GM19395 (cell line): ENCODE measurements at regions not wholly inside any gene's neighbourhood (a gene's known extent, or its start where the extent isn't known, plus 50 kb on each side); places are given as distances from the start of the nearest gene placed in this dataset.

Experiments used
- ATAC-seq: cut with Tn5 transposase; IDR thresholded peaks from one replicate; pipeline ENCODE4 v1.9.1; 2021; ENCODE audit warnings: mild to moderate bottlenecking, moderate library complexity; ENCODE audit not compliant: unreplicated experiment

DNA sequence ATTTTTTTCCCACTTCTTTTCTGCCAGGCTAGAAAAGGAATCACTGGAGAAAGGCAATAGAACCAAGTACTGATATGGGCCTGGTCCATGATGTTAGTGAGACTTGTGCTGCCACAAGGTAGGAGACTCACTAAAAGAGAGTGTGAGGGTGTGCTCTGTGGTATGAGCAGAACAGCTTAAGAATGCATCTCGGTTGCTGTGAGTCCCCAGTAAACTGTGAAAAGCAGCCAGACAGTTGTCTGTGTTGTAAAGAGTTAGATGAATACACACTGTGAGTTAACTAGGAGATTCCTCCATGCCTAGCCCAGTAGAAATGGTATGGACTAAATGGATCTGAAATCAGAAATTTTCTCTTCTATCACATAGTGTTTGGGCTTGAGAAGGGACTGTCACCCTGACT is 1177.3 kb upstream of the MIR17HG start:
- ATAC-seq, result no peak

DNA sequence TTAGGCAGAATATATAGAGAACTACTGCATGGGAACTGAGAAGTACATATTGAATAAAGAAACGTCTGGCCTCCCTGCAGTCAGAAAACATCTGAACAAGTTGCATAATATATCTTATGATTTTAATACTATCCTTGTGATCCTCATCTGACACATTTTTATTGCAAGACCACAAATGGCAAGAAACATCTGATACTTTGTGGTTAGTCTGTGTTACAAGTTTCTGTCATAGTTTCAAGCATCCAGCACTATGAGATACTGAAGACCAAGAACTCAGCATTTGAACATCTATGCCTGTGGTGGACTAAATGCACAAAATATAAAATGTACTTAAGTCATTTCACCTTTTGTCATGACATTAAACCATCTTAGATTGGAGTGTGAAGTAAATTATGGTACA is 1175.8 kb upstream of the MIR17HG start:
- no peak for ATAC-seq

DNA sequence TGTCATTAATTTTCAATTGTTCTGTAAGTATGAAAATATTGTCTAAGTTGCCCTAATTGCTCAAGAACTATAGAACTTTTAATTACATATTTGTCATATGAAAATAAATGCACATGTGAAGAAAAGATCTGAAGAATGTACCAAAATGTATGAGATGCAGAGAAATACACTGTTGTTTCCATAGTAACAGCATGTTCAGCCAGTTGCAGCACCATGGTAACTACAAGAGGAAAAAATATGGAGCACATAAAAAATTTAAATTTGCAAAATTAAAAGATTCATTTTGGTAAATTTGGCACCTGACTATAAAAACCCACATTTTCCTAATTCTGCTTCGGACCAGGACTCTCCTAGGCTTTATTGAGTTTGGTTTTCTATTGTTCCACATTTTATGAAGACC is 1170.0 kb upstream of the MIR17HG start:
- ATAC-seq, result no peak

DNA sequence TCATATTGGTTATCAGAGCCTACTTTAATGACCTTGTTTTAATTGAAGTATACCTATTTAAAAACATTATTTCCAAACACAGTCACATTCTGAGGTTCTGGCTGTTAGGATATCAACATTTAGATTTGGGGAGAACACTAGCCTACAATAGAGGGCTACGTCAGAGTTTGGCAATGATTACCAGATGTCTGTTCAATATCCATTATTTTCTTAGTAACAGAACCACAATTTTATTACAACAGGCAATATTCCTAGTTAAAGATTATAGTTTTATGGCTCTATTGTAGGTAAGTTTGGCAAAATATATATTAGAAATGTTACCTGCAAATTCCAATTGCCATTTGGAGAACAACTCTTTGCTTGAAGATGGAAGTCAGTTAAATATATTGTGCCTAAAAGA is 1163.1 kb upstream of the MIR17HG start:
- ATAC-seq, result no peak

DNA sequence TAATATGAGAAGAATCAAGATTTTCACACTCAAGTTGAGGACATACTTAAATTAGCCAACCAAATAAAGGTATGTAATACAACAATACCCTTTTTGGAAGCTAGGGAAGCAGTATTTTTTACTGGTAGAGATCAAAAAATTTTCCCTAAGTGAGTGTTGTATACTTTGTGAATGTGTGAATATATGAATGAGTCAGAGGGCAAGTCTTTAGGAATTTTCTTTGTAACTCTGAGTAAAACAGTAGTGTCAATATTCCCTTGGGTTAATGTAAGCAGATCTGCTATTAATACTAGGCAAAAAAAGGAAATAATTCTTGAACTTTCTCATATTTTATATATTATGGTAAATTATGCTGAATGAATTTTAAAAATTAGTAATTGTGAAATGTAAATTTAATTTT is 1161.8 kb upstream of the MIR17HG start:
- no peak for ATAC-seq

DNA sequence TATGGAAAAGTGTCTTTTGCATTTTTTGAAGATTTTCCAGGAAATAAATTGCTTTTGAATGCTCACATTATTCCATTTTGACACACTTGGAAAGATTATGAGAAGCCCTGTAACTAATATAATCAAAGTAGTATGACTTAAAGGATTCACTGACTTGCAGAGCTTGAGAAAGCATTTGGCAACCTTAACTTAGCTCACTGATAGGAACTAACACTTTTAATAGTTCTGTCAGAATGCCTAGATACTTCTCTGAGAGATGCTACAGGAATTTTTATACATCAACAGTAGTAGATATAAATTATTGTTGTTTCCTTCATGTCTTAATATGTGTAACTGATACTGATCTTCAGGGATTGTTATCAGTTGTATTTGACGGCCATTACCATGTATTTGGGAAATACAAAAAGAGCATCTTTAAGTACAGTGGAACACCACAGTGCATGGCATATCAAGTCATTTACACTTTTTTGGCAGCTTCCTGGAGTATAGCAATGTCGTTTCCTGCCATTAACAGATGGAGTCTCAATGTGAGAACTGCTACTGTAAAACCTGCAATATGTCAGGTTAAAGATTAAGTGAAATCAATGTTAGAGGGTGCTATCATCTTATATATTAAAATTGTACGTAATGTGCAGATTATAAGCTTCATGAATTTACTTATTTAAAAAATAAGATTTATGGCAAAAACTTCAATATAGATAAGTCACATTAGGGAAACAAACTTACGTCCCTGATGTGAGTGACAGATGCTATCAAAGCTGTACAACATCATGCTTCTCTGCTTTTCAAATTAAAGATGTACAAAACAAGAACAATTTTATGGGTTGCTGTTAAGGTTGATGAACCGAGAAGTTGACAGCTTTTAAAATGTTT is 1159.8 kb upstream of the MIR17HG start:
- no peak for ATAC-seq

DNA sequence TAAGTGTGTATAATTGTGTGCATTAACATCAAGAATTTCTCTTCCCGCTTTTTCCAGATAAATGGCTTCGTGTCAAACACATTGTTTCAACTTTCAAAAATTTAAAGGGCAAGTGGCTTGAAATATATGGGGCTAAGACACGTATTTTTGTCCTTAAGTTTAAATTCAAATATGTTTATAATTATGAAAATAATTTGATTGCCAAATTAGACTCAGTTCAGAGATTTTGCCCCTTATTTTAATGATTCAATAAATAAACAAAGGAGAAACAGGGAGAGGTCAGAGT is 1159.2 kb upstream of the MIR17HG start:
- no peak for ATAC-seq

DNA sequence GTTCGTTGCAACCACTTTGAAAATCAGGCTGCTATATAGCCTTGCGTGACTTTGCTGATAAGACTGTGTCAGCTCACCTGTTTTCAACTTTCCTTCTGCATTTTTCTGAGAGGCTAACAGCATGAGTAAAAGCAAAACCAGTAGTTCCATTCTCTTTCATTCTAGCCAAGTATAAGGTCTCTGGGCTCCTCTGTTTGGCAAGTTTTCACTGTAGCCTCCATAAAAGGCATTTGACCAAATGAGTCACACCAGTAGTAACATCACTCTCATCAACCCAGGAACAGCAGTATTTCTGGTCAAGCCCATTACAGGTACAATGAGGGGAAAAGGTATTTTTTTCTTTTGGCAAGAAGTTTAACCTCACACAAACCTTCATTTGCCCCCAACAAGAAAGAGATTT is 1149.8 kb upstream of the MIR17HG start:
- ATAC-seq, result no peak

DNA sequence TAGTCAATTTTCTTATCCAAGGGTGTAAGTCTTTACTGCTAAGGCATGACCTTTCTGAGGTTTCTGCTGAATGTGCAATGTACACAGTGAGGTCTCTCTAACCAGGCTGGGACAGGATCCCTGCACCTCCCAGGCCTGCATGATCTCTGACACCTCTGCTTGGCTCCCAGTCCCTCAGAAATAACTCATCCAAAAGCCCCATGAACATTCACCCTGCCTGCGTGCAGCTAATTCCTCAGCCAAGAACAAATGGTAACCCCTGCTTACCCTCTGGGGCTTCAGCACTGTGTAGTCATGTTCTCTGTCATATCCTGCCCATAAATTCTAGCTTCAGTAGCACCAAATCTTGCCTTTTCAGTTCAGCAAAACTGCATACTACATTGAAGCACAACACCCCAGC is 1146.3 kb upstream of the MIR17HG start:
- no peak for ATAC-seq

DNA sequence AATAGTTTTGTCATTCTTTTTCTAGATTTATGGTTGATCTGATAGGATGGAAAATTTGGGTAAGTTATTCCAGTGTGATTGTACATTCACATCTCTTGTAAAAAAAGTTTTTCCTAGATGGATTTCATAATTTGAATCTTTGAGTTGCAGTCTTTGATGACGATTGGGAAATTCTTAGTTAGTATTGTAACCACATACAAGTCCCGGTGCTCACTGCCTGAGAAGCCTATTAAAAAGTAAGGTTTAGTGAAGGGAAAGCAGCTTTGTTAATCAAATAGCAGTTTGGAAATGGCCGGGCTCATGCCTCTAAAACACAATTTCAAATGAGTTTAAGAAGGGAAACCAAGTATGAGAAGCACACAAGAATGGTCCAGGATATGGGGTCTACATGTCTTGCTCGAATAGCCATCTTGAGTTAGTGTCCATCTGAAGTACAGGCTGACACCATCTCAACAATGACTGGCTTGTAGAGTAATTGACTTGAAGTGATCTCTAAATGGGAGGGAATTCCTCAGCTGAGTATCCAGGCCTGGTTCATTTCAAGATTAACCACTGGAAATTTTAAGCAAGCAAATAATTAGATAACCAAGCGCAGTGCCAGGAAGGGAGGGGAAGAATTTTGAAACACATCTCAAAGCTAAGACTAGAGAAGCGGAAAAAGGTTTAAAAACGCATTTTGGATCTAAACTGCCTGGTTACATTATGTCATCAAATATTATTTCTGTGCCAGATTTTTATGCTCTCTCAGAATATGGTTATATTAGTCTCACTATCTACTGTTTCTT is 1145.6 kb upstream of the MIR17HG start:
- no peak for ATAC-seq

DNA sequence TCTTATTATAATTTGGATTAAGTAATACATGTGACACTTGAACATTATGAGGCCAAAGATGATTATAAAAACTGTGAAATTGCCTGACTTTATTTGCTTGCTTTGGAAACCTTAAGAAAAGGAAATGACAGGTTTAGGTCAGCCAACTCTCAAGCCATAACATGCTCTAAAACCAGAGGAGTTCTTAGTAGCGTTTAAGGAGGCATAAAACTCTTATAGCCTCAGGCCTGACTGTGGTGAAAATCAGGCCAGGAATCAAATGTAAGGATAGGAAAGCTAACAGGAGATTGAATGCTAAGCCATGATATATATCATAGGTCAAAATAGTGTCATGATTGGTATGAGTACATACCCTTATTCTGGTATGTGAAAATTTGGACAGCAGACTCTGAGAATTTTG is 1142.4 kb upstream of the MIR17HG start:
- ATAC-seq, result no peak

DNA sequence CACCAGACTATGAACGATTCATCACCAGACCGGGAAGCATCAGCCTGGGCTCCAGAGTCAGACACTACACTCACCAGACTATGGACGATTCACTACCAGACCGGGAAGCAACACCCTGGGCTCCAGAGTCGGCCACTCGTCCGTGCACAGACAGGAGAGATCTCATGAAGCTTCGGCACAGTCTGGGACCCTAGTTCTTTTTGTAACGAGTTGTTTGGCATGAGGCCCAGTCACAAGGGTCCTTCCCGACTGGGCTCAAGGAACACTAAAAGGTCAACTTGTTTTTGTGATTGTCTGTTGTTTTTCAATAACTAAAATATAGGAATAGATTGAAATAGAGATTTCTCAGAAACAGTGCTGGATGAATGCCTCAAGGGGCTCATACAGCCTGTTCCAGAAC is 1141.6 kb upstream of the MIR17HG start:
- ATAC-seq, result no peak

DNA sequence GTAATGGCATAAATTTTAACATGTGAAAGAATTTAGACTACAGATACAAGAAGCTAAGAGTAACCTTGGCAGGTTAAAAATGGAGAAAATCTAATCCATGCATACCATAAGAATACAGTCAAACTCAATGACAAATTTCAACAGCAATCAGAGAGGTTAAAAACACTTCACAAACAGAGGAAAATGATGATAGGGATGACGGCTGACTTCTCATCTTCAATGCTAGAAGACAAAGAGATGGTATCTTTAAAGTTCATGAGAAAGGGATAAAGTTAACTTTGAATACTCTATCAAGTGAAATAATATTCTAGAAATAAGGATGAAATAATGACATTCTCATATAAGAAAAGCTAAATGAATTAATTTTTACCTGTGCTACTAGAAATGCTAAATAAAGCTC is 1130.2 kb upstream of the MIR17HG start:
- no peak for ATAC-seq

DNA sequence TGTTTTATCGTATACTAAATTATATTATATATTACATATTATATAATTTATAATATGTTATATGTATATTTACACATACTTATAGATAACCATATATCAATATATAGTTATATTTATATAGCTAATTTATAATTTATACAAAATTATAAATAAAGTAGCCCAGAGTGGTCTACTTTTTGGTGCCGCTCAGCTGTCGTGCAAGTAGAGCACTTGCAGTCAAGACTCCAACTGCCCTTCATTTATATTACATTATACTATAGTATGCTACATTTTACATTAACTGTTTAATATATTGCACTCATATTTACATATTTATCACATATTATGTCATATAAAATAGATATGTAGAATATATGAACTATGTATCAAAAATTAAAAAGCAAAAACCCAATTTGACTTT is 1124.7 kb upstream of the MIR17HG start:
- no peak for ATAC-seq

DNA sequence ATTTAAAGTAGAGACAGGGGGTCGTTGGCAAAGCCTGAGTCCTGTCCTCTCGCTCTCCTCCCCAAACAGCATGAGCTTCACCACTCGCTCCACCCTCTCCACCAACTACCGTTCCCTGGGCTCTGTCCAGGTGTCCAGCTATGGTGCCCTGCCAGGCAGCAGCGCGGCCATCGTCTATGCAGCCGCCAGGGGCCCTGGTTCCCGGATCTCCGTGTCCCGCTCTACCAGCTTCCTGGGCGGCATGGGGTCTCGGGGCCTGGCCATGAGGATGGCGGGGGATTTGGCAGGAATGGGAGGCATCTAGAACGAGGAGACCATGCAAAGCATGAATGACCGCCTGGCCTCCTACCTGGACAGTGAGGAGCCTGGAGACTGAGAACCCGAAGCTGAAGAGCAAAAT is 1117.2 kb upstream of the MIR17HG start:
- no peak for ATAC-seq

DNA sequence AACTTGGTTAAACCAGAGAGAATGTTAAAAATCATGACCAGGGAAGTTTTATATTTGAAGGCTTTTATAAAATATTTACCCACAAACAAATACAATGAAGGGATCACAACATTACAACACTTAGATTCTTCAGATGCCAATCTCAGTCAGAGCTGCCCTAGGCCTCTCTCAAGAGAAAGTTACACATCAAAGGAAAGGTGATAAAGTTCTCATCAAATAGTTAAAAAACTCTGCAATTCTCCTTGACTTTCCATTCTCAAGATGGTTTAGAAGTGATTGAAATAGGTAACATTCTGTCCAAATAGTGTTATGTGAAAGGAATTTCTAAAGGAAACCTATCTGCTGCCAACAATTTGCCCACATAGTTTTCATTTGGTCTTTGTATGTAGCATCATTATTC is 1115.2 kb upstream of the MIR17HG start:
- no peak for ATAC-seq

DNA sequence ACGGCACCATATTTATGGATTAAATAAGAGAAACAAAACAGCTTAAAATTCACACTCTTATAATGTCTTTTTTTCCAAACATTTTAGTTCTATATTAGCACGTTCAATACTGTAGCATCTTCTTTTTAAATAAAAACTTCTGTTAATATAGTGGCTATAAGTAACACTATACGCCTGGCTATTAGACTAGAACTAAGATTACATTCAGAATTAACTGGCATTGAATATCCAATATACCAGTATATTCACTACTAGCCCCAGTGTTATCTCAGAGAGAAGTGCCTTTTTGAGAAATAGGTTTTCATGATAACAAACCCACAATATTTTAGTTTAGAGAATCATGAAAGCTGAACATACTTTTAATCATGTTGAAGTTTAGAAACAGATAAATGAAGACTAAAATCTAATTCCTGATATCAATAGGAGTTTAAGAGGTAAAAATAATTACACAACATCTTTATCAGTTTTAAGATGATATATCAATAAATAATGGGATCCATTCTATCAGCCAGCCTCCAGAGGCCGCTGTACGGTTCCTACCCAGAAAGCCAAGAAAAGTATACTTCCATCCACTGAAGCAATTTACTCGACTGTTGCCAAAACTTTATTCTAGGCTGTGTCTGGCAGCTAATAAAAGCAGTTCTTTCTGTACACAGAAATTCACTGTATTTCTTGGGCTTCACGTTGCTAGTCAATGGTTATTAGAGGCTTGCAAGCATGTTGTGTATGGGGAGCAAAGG is 1113.4 kb upstream of the MIR17HG start:
- ATAC-seq, result no peak

DNA sequence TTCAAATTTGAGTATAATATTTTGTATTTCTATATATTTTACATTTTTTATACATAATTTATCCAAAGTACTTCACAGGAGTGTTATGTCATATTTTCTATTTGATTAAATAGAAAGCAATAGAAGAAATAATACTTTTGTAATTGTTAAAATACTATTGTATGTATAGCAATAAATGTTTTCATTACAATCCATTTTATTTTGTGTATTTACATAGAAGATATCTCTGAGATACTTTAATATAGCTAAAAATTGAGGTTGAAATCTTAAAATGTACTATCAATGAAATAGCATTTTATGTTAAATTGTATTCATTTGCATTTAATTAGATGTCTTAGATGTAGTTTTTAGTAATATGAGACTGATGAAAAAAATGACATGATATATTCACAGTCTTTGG is 1109.6 kb upstream of the MIR17HG start:
- ATAC-seq, result no peak

DNA sequence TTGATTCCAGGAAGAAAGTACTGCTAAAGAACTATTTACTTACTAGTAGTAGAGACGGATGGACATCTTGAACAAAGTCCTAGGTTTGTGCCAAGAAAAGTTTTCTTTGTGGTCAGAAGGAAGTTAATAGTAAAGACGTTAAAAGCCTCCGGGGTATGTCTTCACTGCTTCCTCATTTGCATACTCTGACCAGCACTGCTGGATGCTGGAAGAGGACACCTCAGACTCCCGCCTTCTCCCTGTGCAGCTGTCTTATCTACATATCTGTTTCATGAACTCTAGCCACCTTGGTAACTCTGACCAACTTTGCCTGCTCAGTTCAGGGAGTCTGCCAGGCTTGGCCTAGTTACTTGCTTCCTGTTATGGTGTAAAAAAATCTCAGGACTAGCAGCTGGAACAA is 1109.1 kb upstream of the MIR17HG start:
- ATAC-seq, result no peak

DNA sequence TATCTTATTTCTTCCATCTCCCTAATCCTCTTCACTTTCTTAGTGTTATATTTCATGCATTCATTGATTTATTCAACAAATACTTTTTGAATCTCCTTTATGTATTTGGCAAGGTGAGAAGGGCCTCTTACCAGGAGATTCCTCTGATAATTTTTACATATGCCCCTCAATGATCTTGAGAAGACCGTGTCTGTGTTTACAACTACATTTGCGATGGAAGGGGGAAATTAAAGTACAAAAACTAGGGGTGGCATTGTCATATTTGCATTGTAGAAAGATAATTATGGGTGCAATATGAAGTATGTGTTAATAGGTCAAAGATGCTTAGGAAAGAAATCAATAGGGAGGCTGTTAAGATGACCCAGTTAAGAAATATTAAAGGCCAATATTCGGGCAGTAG is 1108.4 kb upstream of the MIR17HG start:
- no peak for ATAC-seq

DNA sequence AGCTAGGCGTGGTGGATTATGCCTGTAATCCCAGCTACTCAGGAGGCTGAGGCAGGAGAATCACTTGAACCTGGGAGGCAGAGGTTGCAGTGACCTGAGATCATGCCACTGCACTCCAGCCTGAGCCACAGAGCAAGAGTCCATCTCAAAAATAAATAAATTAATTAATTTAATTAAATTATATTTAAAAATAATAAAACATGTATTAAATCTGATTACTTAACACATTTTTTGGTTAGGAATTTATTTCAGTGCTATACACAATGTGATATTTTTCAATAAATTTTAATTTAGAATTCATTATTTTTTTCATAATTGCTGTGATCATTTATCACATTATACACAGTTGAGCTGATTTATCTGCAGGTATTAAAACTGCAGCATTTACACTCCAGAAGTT is 1101.5 kb upstream of the MIR17HG start:
- no peak for ATAC-seq
